Testis (tissue), 2 donors: ENCODE measurements at regions not wholly inside any gene's neighbourhood (a gene's known extent, or its start where the extent isn't known, plus 50 kb on each side); places are given as distances from the start of the nearest gene placed in this dataset.

Source experiments
- DNase-seq: peaks from one replicate; pipeline ENCODE4 v3.0.0-alpha.2; 2019
- H3K27ac ChIP-seq, 2 donors: fragments of 200-600 bp; sonication (generic); one replicate each; pipeline ENCODE4 v1.5.1; 2019
- H3K27me3 ChIP-seq: fragments of 200-600 bp; sonication (generic); one replicate; pipeline ENCODE4 v1.5.1; 2019
- H3K36me3 ChIP-seq: fragments of 200-600 bp; sonication (generic); one replicate; pipeline ENCODE4 v1.5.1; 2017; ENCODE audit warnings: low read depth; ENCODE audit errors: missing control alignments
- H3K4me1 ChIP-seq: fragments of 200-600 bp; sonication (generic); one replicate; pipeline ENCODE4 v1.5.1; 2019
- H3K4me3 ChIP-seq, 2 donors: fragments of 200-600 bp; sonication (generic); one replicate each; pipeline ENCODE4 v1.5.1; 2017 to 2019
- H3K9me3 ChIP-seq: fragments of 200-600 bp; sonication (generic); one replicate; pipeline ENCODE4 v1.5.1; 2017
- POLR2A ChIP-seq: fragments of 450-650 bp; IDR thresholded peaks from one replicate; pipeline ENCODE4 v1.6.1; 2017; ENCODE audit warnings: antibody characterized with exemption, mild to moderate bottlenecking, moderate library complexity
- WGBS, 2 donors: methylation state at CpG; one replicate each; pipeline ENCODE4 v1.1.5; 2018; 5-methylcytosine and 5-hydroxymethylcytosine counted together
- intact Hi-C: fragments of 100-400 bp; cut with DNase I; formaldehyde crosslinking; loops from one replicate; pipeline ENCODE4 v1.15.1; 2023; ENCODE audit warnings: low total_unique reads
- TF ChIP-seq, protein P1 (sequence below), 3 experiments: fragments of 450-650 bp in 2 of 3; fragments of 200-600 bp in 1 of 3; sonication (generic) in 1 of 3; IDR thresholded peaks; one replicate each; pipeline ENCODE4 v1.5.1; 2016 to 2019; ENCODE audit warnings: antibody characterized with exemption in 3 of 3, mild to moderate bottlenecking in 2 of 3, moderate library complexity in 1 of 3

DNA sequence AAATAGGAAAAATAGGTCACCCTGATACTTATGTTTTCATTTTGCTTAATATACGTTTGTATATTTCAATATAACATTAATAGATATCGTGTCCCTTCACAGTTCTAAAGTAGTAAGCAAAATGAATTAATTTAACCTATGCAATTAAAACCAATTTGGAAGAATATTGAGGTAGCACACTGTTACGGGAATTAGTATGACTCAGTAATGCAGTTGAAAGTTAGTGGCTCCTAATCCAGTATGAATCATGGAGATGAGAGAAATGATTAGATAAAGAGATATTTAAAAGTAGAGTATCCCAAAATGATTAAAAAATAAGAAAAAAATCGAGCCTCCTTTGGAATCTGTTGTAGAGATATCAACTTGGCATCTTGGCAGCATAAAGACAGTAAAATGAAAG lies 177.0 kb upstream of the SLITRK6 start:
- intact Hi-C loops = no loop called here
- no peak overlapping the region for H3K4me3 ChIP-seq
- no peaks in the 10 kb centered on the region for H3K36me3 ChIP-seq
- TF ChIP-seq, protein P1, sequence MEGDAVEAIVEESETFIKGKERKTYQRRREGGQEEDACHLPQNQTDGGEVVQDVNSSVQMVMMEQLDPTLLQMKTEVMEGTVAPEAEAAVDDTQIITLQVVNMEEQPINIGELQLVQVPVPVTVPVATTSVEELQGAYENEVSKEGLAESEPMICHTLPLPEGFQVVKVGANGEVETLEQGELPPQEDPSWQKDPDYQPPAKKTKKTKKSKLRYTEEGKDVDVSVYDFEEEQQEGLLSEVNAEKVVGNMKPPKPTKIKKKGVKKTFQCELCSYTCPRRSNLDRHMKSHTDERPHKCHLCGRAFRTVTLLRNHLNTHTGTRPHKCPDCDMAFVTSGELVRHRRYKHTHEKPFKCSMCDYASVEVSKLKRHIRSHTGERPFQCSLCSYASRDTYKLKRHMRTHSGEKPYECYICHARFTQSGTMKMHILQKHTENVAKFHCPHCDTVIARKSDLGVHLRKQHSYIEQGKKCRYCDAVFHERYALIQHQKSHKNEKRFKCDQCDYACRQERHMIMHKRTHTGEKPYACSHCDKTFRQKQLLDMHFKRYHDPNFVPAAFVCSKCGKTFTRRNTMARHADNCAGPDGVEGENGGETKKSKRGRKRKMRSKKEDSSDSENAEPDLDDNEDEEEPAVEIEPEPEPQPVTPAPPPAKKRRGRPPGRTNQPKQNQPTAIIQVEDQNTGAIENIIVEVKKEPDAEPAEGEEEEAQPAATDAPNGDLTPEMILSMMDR (IDR thresholded peaks at IDR 0.05) = no peak
- no peak for TF ChIP-seq POLR2A
- H3K9me3 ChIP-seq = no peaks in the 10 kb centered on the region
- 81 to 83% methylated on average over 4 of the region's 4 CpGs for WGBS, 2 donors
- H3K4me1 ChIP-seq = no peaks in the 10 kb centered on the region
- no peak overlapping the region for H3K27ac ChIP-seq
- no peaks in the 10 kb centered on the region for H3K27me3 ChIP-seq
- DNase-seq = no peak

DNA sequence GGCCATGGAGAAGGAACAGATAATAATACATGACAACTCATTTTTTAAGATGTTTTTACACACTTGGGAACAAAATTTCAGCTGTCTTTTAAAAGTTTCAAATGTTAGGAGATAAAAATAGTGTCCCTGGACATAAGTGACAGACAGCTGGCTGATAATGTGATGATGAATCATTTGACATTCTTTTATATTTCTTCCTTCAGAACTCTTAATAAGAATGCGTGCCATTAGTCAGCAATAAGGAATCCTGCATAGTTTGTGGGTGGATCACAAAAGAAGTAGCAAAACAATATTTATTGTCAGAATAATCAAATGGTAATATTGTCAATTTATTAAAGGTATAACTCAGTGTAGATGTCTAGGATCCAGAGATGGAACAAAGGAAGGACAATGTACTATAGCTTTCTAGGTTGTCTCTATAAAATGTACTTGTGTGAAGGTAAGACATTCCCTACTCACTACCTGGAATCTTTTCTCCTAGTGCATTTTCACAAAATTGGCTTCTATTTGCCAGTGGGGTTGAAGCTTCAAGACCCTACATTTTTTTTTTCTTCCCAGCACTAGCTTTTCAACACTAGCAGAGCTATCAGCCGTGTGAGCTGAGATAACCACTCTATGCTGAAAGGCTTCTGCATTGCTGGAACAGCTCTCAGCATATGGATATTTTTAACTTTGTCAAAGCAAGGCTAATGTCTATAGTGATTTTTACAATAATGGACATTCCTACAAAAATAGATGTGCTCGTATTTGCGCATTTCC lies 175.6 kb upstream of the SLITRK6 start:
- Histone ChIP-seq H3K36me3 (no peaks in the 10 kb centered on the region), H3K4me1 (no peaks in the 10 kb centered on the region), H3K27me3 (no peaks in the 10 kb centered on the region), H3K27ac (no peak overlapping the region), H3K9me3 (no peaks in the 10 kb centered on the region), H3K4me3 (no peak overlapping the region)
- intact Hi-C loops = no loop called here
- DNase-seq = no peak
- TF ChIP-seq, protein P1 (IDR thresholded peaks at IDR 0.05) = no peak
- no peak for TF ChIP-seq POLR2A
- WGBS, 2 donors = 77 to 91% methylated on average over 4 of the region's 4 CpGs

DNA sequence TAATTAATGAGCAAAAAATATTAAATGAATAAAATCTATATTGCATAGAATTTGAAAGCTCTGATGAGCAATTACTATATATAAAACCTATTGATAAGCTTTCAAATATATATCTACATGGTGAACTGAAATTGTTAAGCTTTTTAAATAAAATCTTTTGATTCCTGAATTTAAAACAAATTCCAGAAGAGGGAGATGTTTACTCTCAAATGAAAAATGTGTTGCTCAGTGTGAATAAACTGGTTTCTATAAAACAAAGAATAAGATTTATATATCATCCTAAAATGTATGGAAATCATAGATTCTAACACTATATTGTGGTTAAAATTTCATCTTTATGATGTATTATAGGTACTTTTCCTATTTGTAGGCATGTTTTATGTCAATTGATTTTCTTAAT lies 171.5 kb upstream of the SLITRK6 start:
- Histone ChIP-seq H3K36me3 (no peaks in the 10 kb centered on the region), H3K9me3 (no peaks in the 10 kb centered on the region), H3K27me3 (no peaks in the 10 kb centered on the region), H3K27ac (no peak overlapping the region), H3K4me3 (no peak overlapping the region), H3K4me1 (no peaks in the 10 kb centered on the region)
- TF ChIP-seq, protein P1 (IDR thresholded peaks at IDR 0.05) = no peak
- TF ChIP-seq POLR2A = no peak
- DNase-seq = no peak
- intact Hi-C loops = no loop called here

DNA sequence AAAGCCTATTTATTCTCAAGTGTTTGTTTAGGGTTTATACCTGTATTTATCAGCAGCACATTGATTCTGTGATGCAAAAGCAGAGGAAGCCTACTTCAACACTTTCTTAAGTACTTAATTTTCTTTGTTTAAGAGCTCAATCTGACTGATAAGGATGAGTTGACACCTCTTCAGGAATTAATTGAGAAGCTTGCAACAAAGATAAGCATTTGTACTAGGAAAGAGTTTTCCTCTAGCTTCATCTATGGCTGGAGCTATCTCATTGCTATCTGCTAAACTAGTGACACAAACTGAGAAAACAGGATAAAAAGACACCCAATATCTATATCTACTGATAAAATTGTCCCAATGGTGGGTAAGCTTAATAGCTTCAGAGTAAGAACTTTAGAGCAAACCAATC lies 170.1 kb upstream of the SLITRK6 start:
- DNase-seq = no peak
- Histone ChIP-seq H3K27me3 (no peaks in the 10 kb centered on the region), H3K36me3 (no peaks in the 10 kb centered on the region), H3K4me1 (no peaks in the 10 kb centered on the region), H3K4me3 (no peak overlapping the region), H3K9me3 (no peaks in the 10 kb centered on the region), H3K27ac (no peak overlapping the region)
- intact Hi-C loops = no loop called here
- TF ChIP-seq, protein P1 (IDR thresholded peaks at IDR 0.05) = no peak
- no peak for TF ChIP-seq POLR2A

DNA sequence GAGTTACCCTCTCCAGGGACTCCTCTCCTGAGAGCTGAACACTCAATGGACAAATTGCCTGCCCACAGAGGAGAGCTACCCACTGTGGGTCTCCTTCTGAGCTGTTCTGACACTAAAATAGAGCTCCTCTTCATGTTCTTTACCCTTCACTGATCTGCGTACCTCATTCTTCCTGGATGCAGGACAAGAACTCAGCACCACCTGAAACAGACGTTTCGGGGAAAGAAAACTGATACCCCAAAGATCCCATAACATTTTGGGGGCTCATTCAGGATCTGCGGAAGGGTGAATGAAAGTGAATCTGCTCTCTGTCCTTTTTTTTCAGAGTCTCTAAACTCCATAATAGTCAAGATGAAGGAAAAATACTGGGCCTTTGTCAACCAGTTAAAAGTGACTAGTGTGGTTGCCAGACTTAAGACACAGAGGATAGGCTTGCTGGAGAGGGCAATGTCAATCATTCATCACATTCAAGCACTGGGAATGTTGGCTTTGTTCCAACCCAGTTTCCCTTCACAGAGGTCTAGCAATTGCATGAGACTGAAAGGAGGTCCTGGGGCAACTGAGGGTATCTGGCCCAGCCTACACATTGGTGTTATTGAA lies 136.7 kb upstream of the SLITRK6 start:
- intact Hi-C loops = no loop called here
- DNase-seq = no peak
- Histone ChIP-seq H3K9me3 (no peaks in the 10 kb centered on the region), H3K4me3 (no peak overlapping the region), H3K27me3 (no peaks in the 10 kb centered on the region), H3K27ac (no peak overlapping the region), H3K4me1 (no peaks in the 10 kb centered on the region), H3K36me3 (no peaks in the 10 kb centered on the region)
- TF ChIP-seq, protein P1 (IDR thresholded peaks at IDR 0.05) = no peak
- no peak for TF ChIP-seq POLR2A
- WGBS, 2 donors = 86 to 95% methylated on average over 4 of the region's 4 CpGs
